ENCODE measurements at regions not wholly inside any gene's neighbourhood (a gene's known extent, or its start where the extent isn't known, plus 50 kb on each side); places are given as distances from the start of the nearest gene placed in this dataset.

- 35% methylated on average over 9 of the region's 9 CpGs; no CpG with 5 or more reads in 1 of the 2 experiments for WGBS, 2 experiments (ENCODE audit: extremely low coverage in 1 of 2, insufficient coverage in 1 of 2, insufficient read length in 1 of 2, insufficient replicate concordance in 2 of 2, low coverage in 1 of 2, low lambda C conversion rate in 2 of 2, missing lambda C conversion rate in 1 of 2)
- no peak overlapping the region; a peak in 1 of 7 replicates for H3K9ac ChIP-seq (replicated peaks in 1 of 4; ENCODE audit: extremely low read depth in 1 of 4, low read depth in 3 of 4, low read length in 3 of 4)
- peak overlapping the region in 1 of 4 experiments; percentile 23; a peak in 1 of 8 replicates for H3K4me3 ChIP-seq (ENCODE audit: extremely low read depth in 1 of 4, insufficient read depth in 2 of 4, low read depth in 3 of 4, low read length in 4 of 4)
- H3K36me3 ChIP-seq (ENCODE audit: control insufficient read depth in 2 of 4, insufficient read depth in 4 of 4, low read length in 3 of 4) = no peaks in the 10 kb centered on the region
- no peak overlapping the region for H3K4me2 ChIP-seq (ENCODE audit: insufficient read depth in 1 of 2, low read depth in 2 of 2, low read length in 2 of 2)
- no peak overlapping the region for H3K18ac ChIP-seq (ENCODE audit: extremely low read depth, low read length)
- H3K79me1 ChIP-seq (ENCODE audit: low read depth, low read length) = no peaks in the 10 kb centered on the region
- H4K5ac ChIP-seq (ENCODE audit: insufficient read length, low read depth, low read length) = no peak overlapping the region
- CTCF ChIA-PET (ENCODE audit: partially characterized antibody) = interaction anchor here (0.8 to 4.7 kb wide), 5 partner anchors 10 to 445 kb away, joined by 3 to 16 read pairs (median 4); partner anchors contain the start of gene MYO3A
- H2BK20ac ChIP-seq (ENCODE audit: low read length) = no peak overlapping the region
- H2AFZ ChIP-seq (ENCODE audit: low read length) = peak overlapping the region; percentile 92; the same call in 1 of the 2 replicates
- no peak overlapping the region for H2BK15ac ChIP-seq (ENCODE audit: low read length)
- H3K4ac ChIP-seq (replicated peaks; ENCODE audit: insufficient read length, low read depth, low read length) = no peak overlapping the region
- POLR2A ChIA-PET (ENCODE audit: partially characterized antibody) = no interaction called here
- no peak overlapping the region for H3K27ac ChIP-seq (ENCODE audit: low read depth, low read length)
- no peak overlapping the region for H4K91ac ChIP-seq (replicated peaks; ENCODE audit: insufficient read length, low read length)
- H3K27me3 ChIP-seq (replicated peaks in 1 of 4; ENCODE audit: control insufficient read depth in 3 of 4, extremely low read depth in 1 of 4, insufficient read depth in 3 of 4, low read length in 3 of 4) = no peaks in the 10 kb centered on the region
- H3K9me3 ChIP-seq (ENCODE audit: insufficient read depth in 2 of 2, low read depth in 1 of 2, low read length in 1 of 2) = no peaks in the 10 kb centered on the region
- no peak overlapping the region for H4K8ac ChIP-seq (ENCODE audit: extremely low read depth, insufficient read depth, low read length)
- no peak overlapping the region for H2BK5ac ChIP-seq (ENCODE audit: low read depth, low read length)
- H2BK120ac ChIP-seq (replicated peaks; ENCODE audit: low read depth, low read length) = no peak overlapping the region
- H3K4me1 ChIP-seq (replicated peaks in 1 of 4; ENCODE audit: control insufficient read depth in 3 of 4, insufficient read depth in 4 of 4, low read length in 3 of 4) = peaks cover 0 to 6% (median 1%) of the 10 kb centered on the region in 4 experiments; a peak in 4 of 7 replicates
- no peak overlapping the region for H2BK12ac ChIP-seq (ENCODE audit: low read depth, low read length)
- no peak overlapping the region for H3K14ac ChIP-seq (ENCODE audit: insufficient read length)
- H3K56ac ChIP-seq (replicated peaks; ENCODE audit: insufficient read length, low read depth, low read length) = no peak overlapping the region
- DNase-seq (ENCODE audit: low read depth in 1 of 2, low spot score in 2 of 2) (peak; percentile 51 to 56), FAIRE-seq (peak; percentile 91)
- no peaks in the 10 kb centered on the region for H3K79me2 ChIP-seq (ENCODE audit: control insufficient read depth in 1 of 2, insufficient read depth in 2 of 2, low read length in 2 of 2)
- no peaks in the 10 kb centered on the region for H4K20me1 ChIP-seq (replicated peaks in 1 of 2; ENCODE audit: control insufficient read depth in 1 of 2, insufficient read depth in 2 of 2, low read length in 2 of 2)
- no peaks in the 10 kb centered on the region for H3K23me2 ChIP-seq (ENCODE audit: low read depth, low read length)
- H3K23ac ChIP-seq (ENCODE audit: insufficient read length) = no peak overlapping the region
- H2AK5ac ChIP-seq (ENCODE audit: low read depth, low read length) = no peak overlapping the region
- TF ChIP-seq TBP (IDR thresholded peaks at IDR 0.05; ENCODE audit: low read depth, low read length) = peak; percentile 29; the same call in 1 of the 2 replicates
- TF ChIP-seq POLR2AphosphoS5 (IDR thresholded peaks at IDR 0.05; ENCODE audit: low read depth, low read length) = no peak
- TF ChIP-seq HDAC6 (IDR thresholded peaks at IDR 0.05; ENCODE audit: low read depth, low read length) = no peak
- TF ChIP-seq RXRA (IDR thresholded peaks at IDR 0.05; ENCODE audit: insufficient read depth, low read depth, low read length) = no peak
- TF ChIP-seq GABPA (IDR thresholded peaks at IDR 0.05; ENCODE audit: borderline replicate concordance, insufficient read depth, low read length) = no peak
- TF ChIP-seq BRCA1 (IDR thresholded peaks at IDR 0.05; ENCODE audit: low read depth, low read length) = no peak
- peak; percentile 96 for TF ChIP-seq TEAD4 (IDR thresholded peaks at IDR 0.05; ENCODE audit: low read depth, low read length)
- TF ChIP-seq RAD21 (IDR thresholded peaks at IDR 0.05 in 1 of 2, conservative IDR thresholded peaks at IDR 0.05 in 1 of 2; ENCODE audit: low read depth in 2 of 2, low read length in 2 of 2) = no peak
- no peak for TF ChIP-seq SP4 (IDR thresholded peaks at IDR 0.05; ENCODE audit: low read length)
- no peak for TF ChIP-seq JUND (IDR thresholded peaks at IDR 0.05; ENCODE audit: low read length)
- TF ChIP-seq SIN3A (conservative IDR thresholded peaks at IDR 0.05 in 1 of 2, IDR thresholded peaks at IDR 0.05 in 1 of 2; ENCODE audit: low read depth in 1 of 2, low read length in 2 of 2) = no peak
- TF ChIP-seq SRF (IDR thresholded peaks at IDR 0.05; ENCODE audit: low read depth, low read length) = no peak
- TF ChIP-seq TCF12 (IDR thresholded peaks at IDR 0.05; ENCODE audit: low read depth, low read length) = 0 out of 2 replicates have a peak, but pooled peaks have one; percentile 19
- peak; percentile 33; the same call in 1 of the 2 replicates for TF ChIP-seq TAF1 (IDR thresholded peaks at IDR 0.05; ENCODE audit: low read depth, low read length)
- TF ChIP-seq CREB1 (IDR thresholded peaks at IDR 0.05) = peak; percentile 83
These were observed 115.3 kb upstream of the MYO3A start for GRCh38 chr10:25818751-25819150.
